ENCODE measurements at regions not wholly inside any gene's neighbourhood (a gene's known extent, or its start where the extent isn't known, plus 50 kb on each side); places are given as distances from the start of the nearest gene placed in this dataset.

- TF ChIP-seq POLR2AphosphoS5 (IDR thresholded peaks at IDR 0.05) (no peak), CTCF (IDR thresholded peaks at IDR 0.05 in 8 of 11, conservative IDR thresholded peaks at IDR 0.05 in 3 of 11) (no peak), POLR2A (IDR thresholded peaks at IDR 0.05) (no peak)
- Histone ChIP-seq H3K36me3 (no peaks in the 10 kb centered on the region), H3K4me1 (no peaks in the 10 kb centered on the region), H3K9me3 (peaks cover 0 to 45% (median 4%) of the 10 kb centered on the region in 8 donors), H3K27me3 (replicated peaks in 1 of 7) (no peaks in the 10 kb centered on the region), H3K4me3 (no peak overlapping the region), H3K27ac (no peak overlapping the region)
- intact Hi-C loops (cut with DNase I; ENCODE audit: low total_unique reads), result no loop called here
- no peak for DNase-seq
- 46 to 57% (median 50%) methylated on average over 23 of the region's 23 CpGs for WGBS, 5 donors
Observed at GRCh38 chr22:48607901-48608662, 1219.6 kb downstream of the BRD1 start.

DNA sequence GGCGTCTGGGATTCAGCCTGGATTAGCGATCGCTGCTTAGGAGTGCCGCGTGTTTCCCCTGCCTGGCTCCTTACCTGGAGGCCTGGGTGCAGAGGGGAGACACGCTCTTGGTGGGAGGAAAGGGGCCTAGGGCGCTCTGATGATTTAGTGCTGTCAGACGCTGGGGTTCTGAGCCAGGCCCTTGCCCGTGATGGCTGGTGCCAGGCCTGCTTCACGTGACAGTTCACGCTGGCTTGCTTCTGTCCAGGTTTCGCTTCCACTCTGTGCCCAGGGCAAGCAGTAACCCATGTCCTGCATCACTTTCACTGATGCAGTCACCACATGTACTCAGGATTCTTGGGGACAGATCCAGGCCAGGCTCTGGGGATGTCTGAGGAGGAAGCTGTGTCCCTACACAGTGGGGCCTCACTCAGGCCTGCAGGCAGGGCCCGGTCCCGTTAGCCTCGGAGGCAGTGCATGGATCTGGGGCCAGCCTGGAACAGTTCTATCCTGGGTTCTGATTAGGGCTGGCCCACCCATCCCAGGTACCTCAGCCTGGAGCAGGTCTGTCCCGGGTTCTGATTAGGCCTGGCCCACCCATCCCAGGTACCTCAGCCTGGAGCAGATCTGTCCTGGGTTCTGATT lies 1220.9 kb downstream of the BRD1 start:
- no peak for DNase-seq
- peaks cover 0 to 41% (median 4%) of the 10 kb centered on the region in 8 donors for H3K9me3 ChIP-seq
- TF ChIP-seq POLR2AphosphoS5 (IDR thresholded peaks at IDR 0.05), result no peak
- TF ChIP-seq POLR2A (IDR thresholded peaks at IDR 0.05), result no peak
- no peak for TF ChIP-seq CTCF (IDR thresholded peaks at IDR 0.05 in 8 of 11, conservative IDR thresholded peaks at IDR 0.05 in 3 of 11)
- H3K27ac ChIP-seq, result no peak overlapping the region
- no peaks in the 10 kb centered on the region for H3K36me3 ChIP-seq
- WGBS, 5 donors, result 82 to 95% (median 92%) methylated on average over 12 to 16 of the region's 16 CpGs
- no peaks in the 10 kb centered on the region for H3K27me3 ChIP-seq (replicated peaks in 1 of 7)
- no peak overlapping the region for H3K4me3 ChIP-seq
- H3K4me1 ChIP-seq, result no peaks in the 10 kb centered on the region
- intact Hi-C loops (cut with DNase I; ENCODE audit: low total_unique reads), result no loop called here

- 81 to 91% (median 86%) methylated on average over 13 of the region's 13 CpGs for WGBS, 5 donors
Observed at GRCh38 chr22:48605856-48606481, 1221.7 kb downstream of the BRD1 start.

More at GRCh38 chr22:48605856-48606481, 1221.7 kb downstream of the BRD1 start:
- intact Hi-C loops (cut with DNase I; ENCODE audit: low total_unique reads), result no loop called here
- Histone ChIP-seq H3K36me3 (no peaks in the 10 kb centered on the region), H3K4me3 (no peak overlapping the region), H3K27ac (no peak overlapping the region), H3K9me3 (peaks cover 0 to 33% (median 0%) of the 10 kb centered on the region in 8 donors), H3K4me1 (no peaks in the 10 kb centered on the region), H3K27me3 (replicated peaks in 1 of 7) (no peaks in the 10 kb centered on the region)
- no peak for TF ChIP-seq POLR2AphosphoS5 (IDR thresholded peaks at IDR 0.05)
- TF ChIP-seq POLR2A (IDR thresholded peaks at IDR 0.05), result no peak
- no peak for TF ChIP-seq CTCF (IDR thresholded peaks at IDR 0.05 in 8 of 11, conservative IDR thresholded peaks at IDR 0.05 in 3 of 11)
- no peak for DNase-seq

All from spleen (tissue), 11 donors.